AG09319 (cell line): ENCODE measurements at regions not wholly inside any gene's neighbourhood (a gene's known extent, or its start where the extent isn't known, plus 50 kb on each side); places are given as distances from the start of the nearest gene placed in this dataset.
"Not testable (repeated sequence)": the region's sequence is repeated elsewhere in the genome, so short reads cannot be mapped to it uniquely, and the experiment has no call there.

Experiments used
- DNase-seq: peaks from one replicate; pipeline ENCODE4 v3.0.0-alpha.2; 2010; ENCODE audit warnings: low read depth; ENCODE audit errors: extremely low read depth
- TF ChIP-seq, protein P1 (sequence below): IDR thresholded peaks from 2 replicates; pipeline ENCODE4 v1.5.1; 2011; ENCODE audit warnings: low read depth, mild to moderate bottlenecking, inconsistent platforms, low read length, moderate library complexity

GRCh38 chr2:107146181-107146580 lies 260.2 kb upstream of the ST6GAL2 start:
- DNase-seq: no peak
- TF ChIP-seq, protein P1, sequence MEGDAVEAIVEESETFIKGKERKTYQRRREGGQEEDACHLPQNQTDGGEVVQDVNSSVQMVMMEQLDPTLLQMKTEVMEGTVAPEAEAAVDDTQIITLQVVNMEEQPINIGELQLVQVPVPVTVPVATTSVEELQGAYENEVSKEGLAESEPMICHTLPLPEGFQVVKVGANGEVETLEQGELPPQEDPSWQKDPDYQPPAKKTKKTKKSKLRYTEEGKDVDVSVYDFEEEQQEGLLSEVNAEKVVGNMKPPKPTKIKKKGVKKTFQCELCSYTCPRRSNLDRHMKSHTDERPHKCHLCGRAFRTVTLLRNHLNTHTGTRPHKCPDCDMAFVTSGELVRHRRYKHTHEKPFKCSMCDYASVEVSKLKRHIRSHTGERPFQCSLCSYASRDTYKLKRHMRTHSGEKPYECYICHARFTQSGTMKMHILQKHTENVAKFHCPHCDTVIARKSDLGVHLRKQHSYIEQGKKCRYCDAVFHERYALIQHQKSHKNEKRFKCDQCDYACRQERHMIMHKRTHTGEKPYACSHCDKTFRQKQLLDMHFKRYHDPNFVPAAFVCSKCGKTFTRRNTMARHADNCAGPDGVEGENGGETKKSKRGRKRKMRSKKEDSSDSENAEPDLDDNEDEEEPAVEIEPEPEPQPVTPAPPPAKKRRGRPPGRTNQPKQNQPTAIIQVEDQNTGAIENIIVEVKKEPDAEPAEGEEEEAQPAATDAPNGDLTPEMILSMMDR: no peak

DNA sequence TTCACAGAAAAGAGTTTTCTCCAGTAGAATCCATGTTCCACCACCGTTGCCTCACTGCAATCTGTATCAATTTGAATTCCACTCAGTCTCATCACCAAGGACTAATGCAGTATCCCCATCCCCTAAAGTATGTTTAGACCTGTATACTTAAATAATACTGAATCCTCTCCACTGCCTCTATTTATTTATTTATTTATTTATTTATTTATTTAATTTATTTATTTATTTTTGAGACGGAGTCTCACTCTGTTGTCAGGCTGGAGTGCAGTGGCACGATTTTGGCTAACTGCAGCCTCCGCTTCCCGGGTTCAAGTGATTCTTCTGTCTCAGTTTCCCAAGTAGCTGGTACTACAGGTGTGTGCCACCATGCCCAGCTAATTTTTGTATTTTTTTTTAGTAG lies 260.7 kb upstream of the ST6GAL2 start:
- DNase-seq: not testable (repeated sequence)

GRCh38 chr2:107148055-107148454 lies 262.1 kb upstream of the ST6GAL2 start:
- TF ChIP-seq, protein P1: no peak

GRCh38 chr2:107148496-107148895 lies 262.5 kb upstream of the ST6GAL2 start:
- no peak for DNase-seq
- TF ChIP-seq, protein P1: no peak

More at GRCh38 chr2:107148055-107148454, 262.1 kb upstream of the ST6GAL2 start:
- no peak for DNase-seq

GRCh38 chr2:107160640-107161239 lies 274.8 kb upstream of the ST6GAL2 start:
- TF ChIP-seq, protein P1: no peak
- no peak for DNase-seq

DNA sequence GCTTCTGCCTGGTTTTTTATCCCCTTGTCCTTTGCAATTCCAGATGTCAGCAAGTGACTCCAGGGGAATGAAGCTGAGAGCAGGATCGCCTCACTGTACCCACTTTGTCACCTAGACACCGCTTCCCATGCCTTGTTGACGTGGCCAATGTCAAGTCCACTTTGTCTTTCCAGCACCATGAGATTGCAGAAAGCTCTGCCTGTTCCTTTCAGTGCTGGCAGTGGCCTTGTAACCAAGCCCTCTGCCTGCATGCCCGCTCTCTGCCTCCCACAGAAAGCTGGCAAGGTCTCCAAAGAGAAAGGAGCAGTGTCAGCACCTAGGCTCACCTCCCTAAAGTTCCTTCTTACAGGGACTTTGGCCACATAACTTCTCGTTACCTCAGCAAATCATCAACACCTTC lies 282.2 kb upstream of the ST6GAL2 start:
- TF ChIP-seq, protein P1: no peak

DNA sequence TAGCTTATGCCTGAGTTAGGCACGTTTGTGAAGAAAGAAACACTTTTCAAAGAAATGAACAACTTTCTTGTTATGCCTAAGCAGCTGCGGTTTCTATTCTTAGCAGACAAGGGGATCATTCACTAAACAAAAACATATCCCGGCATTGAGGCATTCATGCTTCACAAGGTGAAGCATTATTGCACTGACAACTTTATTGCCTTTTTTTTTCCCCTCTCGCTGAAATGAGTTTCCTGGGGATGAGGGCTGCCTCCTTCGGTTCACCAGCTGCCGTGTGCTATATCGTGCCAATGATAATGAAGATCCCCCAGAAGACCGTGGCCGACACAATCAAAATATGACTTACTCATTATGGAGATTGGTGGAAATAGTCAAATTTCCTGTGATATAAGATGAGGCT lies 288.2 kb upstream of the ST6GAL2 start:
- TF ChIP-seq, protein P1: no peak
- DNase-seq: no peak

More for the DNA sequence above, 282.2 kb upstream of the ST6GAL2 start:
- DNase-seq: no peak

- DNase-seq: no peak
- TF ChIP-seq, protein P1: no peak
These were observed 297.0 kb upstream of the ST6GAL2 start for GRCh38 chr2:107182981-107183380.
